HuH-7 (cell line): ENCODE measurements at regions not wholly inside any gene's neighbourhood (a gene's known extent, or its start where the extent isn't known, plus 50 kb on each side); places are given as distances from the start of the nearest gene placed in this dataset.
A peak's percentile ranks its signal among the peaks of the same experiment; 100 is the strongest.

Experiments
- DNase-seq: peaks from one replicate; pipeline ENCODE4 v3.0.0; 2011; ENCODE audit warnings: low spot score

DNA sequence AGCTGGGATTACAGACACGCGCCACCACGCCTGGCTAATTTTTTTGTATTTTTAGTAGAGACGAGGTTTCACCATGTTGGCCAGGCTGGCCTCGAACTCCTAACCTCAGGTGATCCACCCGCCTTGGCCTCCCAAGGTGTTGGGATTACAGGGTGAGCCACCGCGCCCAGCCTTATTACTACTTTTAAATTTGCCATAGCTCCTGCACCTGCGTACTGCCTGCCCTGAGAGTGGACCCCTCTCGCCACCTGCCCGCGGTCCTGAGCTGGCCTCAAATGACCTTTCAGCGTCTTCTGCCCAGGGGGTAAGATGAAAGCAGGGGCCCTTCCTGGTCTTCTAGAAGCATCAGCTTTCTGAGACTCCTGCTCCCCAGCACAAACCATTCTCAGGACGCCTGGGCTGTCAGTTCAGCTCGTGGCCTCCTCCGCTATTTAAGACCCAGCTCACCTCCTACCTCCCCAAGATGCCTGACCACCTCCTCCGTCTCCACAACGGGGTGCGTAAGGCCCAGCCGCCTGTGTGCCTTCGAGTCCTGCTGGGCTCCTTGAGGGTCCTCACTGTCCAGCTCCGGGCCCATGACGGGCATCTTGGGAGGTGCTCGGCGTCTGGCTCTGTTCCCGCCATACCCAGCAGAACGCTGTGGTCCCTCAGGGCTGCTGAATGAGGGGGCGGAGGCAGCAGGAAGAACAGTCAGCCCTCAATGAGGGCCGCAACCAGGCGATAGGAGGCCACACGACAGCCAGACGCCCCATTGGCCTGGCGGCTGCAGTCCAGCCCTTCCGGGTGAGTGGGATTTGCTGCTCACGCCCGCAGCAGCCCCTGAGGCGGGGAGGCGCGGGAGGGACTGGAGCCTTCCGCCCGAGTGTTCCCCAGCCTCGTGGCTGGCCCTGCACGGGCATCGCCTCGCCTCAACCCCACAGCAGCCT, 266.6 kb downstream of the TFCP2L1 start:
- no peak for DNase-seq

DNA sequence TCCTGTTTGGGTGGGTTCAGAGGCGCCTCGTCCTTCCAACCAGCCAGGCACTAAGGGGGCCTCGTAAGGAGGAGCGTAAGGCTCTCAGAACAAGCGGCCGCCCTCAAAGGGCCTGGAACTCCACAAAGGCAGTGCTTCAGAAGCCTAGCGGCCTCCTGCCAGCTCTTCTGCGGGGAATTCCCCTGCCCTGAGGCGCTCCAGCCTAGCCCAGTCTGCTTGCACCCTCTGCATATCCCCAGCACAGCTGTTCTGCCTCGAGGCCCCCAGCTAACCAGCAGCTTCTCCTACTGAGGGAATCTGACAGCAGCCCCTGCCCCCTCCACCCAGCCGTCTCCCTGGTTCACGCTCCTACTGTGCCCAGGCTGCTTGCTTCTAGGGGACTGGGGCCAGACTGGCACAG, 265.9 kb downstream of the TFCP2L1 start:
- no peak for DNase-seq

DNA sequence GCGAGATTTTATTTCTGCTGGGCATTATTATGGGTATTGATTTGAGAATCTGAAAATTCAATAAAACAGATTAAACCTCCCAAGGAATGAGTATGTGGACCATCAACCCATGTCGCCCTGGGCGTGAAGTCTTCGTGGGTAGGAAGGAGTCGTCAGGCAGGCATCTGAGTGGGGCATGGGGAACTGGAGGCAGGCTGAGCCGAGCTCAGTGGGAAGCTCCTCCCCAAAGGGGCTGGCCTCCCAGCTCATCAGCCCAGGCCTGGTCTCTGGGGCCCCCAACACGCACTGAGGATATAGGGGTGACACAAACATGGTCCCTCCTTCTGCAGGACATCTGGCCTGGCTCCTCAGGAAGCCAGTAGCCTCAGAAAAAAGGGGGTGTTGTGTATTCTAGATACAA, 265.2 kb downstream of the TFCP2L1 start:
- no peak for DNase-seq

DNA sequence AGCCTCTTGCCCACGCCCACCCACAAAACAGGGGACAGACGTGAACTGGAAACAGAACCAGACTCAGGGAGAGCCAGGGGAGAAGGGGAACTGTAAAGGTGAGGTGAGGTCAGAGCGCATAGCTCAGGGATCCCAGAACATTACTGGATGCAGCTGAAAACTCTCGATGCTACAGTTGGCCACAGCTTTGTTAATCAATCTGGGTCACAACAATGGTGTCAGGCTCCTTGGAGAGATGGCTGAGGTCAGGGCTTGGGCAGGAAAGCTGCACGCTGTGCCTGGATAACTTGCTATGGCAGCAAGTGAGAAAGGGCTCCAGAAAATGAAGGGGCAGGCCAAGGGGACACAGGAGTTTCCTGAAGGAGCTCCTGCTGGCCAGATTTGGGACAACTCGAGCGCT, 263.3 kb downstream of the TFCP2L1 start:
- DNase-seq = no peak

DNA sequence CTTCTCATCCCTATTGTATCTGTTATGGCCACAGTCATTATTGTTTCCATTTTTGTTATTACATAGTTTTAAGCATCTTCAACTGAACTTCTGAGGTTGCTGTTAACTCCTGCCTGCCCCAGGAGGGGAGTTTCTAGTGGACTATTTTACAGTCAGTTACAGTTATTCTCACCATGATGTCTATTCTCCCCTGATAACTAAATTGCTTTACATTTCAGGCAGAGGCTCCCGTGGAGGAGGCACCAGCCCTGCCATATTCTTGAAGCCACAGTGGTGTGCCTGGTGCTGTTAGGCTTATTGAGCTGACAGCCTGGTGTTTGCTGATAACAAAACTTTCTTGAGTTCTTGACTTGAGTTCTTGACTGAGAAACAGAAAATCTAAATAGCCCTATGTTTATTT, 256.4 kb downstream of the TFCP2L1 start:
- no peak for DNase-seq

DNA sequence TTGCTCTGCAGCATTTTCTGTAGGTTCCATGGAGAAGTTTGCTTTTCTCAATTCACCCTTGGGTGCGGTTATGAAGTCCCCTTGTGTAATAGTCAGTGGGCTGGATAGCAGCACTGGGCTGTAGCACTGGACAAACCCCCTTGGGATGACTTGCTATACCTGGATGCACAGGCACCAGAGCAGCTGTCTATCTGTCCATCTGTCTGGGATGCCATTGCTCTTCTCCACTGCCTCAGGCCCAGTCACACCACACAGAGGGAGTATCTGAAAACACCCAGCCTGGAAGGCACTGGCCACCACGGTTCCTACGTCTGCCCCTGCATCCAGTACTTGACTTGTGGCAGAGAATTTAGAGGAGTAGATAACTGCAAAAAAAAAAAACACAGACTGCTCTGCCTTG, 254.5 kb downstream of the TFCP2L1 start:
- no peak for DNase-seq

DNA sequence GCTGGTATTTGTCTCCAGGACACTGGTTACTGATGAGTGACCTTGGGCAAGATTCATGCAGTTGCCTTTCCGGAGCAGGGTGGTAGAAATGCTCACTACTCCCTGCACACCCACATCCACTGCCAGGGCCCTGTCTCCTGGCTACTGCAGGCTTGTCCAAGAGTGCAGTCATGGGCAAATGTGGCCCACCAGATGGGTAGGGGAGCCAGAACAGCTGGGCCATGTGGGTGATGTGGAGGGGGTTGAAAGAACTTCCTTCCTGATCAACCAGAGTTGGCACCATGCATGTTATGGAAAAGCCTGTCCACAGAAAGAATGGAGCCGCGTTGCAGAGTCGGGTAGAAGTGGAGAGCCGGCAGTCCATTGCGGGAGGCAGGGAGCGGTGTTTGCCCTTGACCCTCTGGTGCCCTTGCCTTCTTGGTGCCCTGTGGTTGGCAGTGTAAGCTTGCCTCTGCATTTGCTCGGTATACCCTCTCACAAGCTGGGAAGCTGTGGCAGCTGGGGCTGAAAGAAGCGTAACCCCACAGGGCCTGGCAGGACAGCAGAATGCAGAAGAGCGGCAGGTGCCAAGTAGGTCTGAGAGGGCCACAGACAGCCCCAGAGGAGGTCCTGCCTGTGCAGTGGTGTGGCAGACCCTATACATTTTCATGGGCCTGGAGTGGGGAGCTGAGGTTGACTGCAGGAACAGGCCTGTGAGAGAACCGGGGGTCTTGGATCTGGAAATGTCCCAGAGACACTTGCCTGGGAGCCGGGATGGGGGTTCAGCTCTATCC, 253.2 kb downstream of the TFCP2L1 start:
- DNase-seq = no peak

DNA sequence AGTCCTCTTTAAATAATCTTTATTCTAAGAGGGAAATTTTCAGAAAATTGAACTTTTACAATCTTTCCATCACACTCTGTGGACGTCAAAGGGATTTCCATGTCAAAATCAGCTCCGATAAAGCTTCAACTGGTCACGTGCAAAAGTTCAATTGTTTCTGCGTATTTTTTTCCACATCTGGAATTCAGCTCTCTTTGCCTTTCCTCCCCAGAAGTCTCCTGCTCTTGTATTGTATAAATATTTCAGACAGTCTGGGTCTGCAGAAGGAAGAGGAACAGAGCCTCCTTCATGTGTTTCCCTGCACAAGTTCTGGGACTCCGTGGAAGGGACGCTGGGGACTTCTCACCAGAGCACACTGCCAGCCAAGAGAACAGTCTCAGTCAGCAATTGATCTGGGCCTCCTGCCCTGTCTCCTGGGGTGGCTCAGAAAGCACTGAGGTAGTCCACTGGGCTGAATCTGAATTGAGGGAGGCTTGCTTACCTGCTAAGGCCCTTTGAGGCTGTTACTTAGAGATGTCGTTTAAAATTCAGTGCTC, 251.5 kb downstream of the TFCP2L1 start:
- no peak for DNase-seq

DNA sequence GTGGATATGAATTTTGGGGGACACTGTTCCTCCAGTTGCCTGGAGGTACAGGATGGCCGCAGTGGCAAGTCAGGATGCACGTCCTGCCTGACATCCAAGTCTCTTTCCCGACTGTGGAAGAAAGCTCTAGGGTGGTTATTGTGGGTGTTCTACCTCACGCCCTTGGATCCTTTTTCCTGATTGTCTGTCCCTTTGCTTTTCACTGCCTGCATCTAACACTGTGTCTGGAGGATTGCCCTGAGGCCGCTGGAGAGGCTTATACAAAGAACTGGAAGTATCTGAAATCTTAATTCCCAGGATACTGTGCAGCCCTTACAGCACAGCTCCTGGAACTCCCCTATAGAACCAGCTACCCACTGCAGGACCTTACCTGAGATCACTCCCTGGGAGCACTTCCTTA, 250.5 kb downstream of the TFCP2L1 start:
- DNase-seq = no peak

DNA sequence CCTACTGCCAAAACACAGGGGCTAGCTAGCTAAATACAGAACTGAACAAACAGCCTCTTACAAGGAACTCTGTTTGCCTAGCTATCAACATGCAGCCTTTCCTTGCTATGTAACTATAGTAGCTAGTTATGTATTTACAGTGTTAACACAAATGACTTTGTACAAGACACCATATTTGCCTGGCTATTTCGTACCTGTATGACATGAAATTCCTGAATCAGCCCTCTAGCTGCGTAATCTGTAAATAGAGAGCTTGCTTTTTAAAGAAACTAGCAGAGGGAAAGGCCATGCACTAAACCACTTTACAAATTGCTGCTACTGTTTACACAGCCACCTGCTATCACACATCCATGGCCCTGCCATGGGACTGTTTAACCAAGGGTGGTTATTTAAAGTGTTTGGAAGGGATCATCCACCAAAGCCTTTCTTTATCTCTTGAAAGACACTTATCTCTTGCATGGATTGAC, 248.7 kb downstream of the TFCP2L1 start:
- peak; percentile 67 for DNase-seq

DNA sequence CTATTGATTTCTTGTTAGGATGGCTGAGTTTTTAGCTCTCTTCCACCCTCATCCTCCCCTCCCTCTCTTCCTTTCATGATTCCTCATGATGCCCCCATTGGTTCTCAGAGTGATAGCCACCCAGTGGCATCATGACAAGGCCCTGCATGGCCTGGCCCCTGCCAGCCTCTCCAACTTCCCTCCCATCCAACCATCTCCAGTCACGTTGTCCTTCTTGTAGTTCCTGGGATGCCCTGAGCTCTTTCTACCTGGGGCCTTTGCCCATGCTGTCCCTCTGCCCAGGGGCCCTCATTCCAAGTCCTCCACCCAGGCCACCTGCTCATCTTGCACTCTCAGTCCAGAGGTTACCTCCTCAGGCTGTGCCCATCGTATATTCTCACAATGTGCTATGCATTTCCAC, 247.5 kb downstream of the TFCP2L1 start:
- DNase-seq = no peak

DNA sequence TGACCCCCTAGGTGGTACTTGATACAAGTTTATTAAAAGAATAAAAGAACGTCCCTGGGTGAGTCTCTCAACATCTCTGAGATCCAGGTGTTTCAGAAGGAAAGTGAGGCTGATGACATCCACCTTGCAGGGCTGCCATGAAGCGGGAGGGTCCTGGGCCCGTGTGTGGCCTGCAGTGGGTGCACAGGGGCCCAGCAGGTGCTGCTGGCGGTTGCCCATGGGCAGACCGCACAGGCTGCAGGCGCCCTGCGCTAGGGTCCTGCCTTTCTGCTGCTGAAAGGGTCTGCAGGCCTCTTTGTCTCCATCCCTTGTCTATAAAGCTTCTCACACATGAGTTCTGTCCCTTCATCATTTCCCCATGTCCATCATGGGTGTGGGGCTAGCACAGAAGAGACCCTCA, 247.0 kb downstream of the TFCP2L1 start:
- DNase-seq = no peak

DNA sequence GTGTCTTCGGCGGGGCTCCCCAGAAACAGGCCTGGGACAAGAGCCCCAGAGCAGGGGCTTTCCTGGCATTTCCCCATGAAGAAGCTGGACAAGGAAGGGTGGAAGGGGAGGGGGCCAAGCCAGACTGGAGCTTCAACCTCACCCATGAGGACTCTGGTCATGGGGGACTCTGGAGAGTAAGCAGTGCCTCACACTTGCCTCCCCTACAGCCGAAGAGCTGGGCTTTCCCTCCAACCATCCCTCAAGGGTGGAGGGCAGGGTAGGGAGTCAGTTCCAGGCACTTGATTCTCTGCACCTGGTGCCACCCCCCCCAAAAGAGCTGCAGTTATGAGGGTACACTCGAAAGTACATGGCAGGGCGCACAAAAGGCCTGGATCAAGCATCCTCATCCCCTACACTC, 246.6 kb downstream of the TFCP2L1 start:
- DNase-seq = no peak

DNA sequence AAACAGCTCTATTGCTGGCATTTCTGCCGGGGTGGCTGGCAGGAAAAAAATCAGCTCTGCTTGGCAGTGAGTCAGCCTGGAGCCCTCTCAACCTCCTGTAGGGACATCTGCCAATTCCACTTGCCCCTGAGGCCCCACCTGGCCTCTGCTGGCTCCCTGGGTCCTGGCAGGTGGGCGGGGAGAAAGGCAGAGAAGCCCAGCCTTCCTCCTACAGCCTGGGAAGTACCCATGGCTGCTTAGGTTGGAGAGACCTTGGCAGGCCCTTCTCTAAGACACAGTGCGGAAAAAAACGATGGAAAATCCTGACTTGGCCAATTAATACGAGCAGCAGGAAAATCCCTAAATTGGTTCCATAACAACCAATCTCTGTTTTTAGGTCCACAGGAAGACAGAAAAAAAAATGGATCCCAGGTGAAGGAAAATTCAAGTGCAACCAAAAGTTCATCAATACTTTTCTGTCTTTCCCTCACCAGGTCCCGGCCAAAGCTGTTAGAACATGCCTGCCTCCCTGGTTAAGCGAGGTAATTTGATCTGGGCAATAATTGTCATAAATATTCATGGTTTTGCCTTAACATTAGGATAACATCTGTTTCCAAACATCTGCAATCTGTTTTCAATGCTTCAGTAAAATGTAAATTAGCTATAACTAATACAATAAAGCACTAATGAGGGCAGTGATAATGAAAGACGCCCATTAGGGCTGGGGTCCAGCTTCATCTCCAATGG, 245.9 kb downstream of the TFCP2L1 start:
- DNase-seq = no peak

DNA sequence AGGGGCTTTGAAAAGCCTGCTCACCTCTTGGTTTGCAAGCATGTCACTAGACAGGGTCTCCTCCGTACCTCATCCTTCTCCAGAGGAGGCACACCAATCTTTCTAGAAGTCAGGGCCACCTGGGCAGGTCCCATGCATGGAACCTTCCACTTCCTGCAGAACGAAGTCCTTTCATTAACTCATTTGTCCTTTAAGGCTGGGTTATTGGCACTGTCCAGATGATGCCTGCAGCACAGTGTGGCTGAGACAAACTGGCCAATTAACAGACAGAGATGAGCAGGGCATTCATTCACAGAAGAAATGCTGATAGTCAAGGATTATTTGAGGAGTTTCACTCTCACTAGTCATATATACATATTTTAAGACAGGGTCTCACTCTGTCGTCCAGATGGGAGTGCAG, 245.3 kb downstream of the TFCP2L1 start:
- no peak for DNase-seq

DNA sequence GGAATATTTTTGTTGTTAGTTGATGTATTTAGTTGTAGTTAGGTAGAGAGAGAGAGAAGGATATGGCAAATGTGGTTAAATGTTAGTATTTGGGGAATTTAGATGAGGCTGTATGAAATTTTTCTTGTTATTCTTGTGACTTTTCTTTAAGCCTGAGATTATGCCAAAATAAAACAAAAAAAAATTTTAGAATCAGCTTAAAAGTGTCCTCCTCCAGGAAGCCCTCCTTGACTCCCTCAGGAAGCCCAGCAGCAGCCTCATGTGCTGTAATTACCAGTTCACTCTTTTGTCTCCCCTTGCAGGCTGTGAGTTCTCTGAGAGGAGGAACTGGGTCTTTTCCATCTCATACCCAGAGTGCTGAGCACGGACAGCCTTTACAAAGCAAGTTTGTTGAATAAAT, 243.5 kb downstream of the TFCP2L1 start:
- DNase-seq = no peak

DNA sequence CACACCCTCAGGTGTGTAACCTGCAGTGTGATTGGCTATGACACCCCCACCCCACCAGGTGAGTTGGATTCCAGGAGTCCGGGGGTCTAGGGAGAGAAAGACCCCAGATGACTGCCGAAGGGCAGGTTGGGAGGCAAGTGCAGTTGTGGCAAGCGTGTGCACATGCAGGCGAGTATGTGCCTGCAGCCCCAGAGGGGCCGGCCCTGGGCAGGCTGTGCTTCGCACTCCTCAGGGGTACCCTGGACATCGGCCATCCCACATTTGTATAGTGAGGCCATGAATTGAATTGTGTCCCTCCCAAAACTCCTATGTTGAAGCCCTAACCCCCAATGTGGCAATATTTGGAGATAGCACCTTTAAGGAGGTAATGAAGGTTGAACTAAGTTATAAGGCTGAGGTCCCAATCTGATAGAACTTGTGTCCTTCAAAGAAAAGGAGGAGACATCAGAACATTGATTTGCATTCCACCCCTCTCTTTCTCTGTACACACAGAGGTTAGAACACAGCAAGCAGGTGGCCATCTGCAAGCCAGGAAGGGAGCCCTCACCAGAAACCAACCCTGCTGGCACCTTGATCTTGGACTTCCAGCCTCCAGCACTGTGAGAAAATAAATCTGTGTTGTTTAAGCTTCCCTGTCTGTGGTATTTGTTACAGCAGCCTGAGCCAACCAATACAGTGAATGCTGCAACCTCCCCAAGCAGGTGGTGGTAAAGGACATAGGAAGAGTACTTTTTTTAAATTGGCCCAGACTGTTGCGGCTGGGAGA, 241.8 kb downstream of the TFCP2L1 start:
- DNase-seq = no peak

DNA sequence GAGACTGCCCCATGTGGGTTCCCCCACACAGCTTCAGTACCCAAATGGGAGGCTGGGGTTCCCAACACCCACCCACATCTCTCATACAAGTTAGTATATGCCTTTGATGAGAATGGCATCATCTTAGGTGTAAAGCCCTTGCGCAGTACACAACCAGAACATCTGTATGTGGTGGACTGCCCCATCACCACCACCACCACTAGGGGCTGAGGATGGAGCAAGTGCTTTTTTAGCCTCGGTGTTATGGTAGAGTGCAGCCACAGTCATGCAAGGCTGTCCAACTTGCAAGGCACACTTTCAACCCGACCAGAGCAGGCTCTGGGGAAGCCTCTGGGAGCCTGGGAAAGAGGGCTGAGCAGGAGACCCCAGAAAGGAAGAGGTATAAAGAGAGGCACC, 241.2 kb downstream of the TFCP2L1 start:
- no peak for DNase-seq

DNA sequence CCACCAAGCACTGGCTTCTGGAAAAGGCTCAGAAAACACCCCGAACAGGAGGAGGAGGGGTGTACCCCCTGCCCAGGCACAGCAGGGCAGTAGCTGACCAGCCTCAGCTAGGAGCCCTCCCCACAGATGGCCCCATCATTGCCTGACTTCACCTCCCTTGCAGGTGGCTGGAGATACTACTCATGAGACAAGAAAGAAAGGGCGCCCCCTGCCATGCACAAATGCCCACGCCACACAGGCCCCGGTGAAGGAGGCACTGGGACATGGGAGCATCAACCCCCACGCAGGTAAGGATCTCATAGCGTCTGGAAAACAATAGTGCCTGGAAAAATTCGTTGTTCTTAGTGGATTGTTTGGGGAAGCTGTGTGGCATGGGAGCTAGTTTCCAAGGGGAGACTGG, 240.6 kb downstream of the TFCP2L1 start:
- DNase-seq = peak; percentile 20

DNA sequence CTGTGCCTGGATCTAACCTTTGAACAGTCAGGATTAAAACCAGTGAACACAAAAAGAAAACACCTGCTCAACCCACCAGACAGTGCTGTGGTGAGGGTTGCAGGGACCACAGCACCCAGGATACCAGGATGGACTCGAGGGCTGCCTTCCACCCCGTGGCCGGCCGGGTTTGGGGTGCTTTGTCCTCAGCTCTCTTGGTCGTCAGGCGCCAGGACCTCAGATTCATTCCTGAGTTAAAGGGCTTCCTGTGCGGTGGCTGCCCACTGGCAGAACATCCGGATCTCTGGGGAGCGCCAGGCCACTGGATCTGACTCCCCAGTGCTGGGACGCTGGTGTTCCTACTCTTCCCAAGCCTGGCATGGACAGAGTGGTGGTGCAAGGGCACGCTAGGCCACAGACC, 239.8 kb downstream of the TFCP2L1 start:
- DNase-seq = no peak

DNA sequence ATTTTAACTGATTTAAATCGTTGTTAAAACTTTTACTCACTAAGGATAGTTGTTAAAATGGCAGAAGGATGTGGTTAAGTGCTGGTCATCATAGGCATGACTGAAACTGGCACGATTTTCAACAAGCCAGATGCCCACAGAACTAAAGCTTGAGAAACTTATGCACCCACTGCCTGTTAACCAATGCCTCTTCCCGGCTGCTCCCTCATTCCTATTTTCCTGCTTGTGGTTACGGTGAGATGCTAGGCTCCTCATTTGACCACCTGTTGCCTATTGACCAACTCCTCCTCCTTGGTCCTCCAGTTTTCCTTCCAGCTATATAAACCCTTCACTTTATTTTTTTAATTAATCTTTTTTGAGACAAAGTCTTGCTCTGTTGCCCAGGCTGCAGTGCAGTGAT, 238.7 kb downstream of the TFCP2L1 start:
- no peak for DNase-seq

DNA sequence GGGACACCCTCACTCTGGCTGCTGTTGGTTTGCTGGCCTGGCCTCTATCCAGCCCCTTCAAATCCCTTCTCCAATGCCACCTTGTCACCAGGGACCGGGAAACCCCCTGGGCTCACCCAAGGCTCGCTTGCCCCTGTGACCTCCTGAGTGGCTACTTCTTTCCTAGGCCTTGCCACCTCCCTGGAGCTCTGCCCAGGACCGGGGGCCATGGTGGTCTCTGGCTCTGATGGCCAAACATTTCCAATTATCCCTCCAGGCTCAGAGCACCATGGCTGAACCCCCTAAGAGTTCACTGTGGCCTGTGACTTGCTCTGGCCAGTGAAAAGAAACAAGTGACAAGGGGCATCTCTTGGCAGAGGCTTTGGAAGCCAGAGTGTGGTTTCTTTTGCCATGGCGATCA, 237.6 kb downstream of the TFCP2L1 start:
- DNase-seq = no peak
